ENCODE measurements at regions not wholly inside any gene's neighbourhood (a gene's known extent, or its start where the extent isn't known, plus 50 kb on each side); places are given as distances from the start of the nearest gene placed in this dataset.

GRCh38 chr15:66905954-66906353 lies 159.4 kb upstream of the SMAD3 start:
- DNase-seq (ENCODE audit: low spot score): no peak

- DNase-seq (ENCODE audit: low spot score): no peak
Observed at GRCh38 chr15:66906668-66907614, 158.5 kb upstream of the SMAD3 start.

GRCh38 chr15:66907826-66908743 lies 157.3 kb upstream of the SMAD3 start:
- DNase-seq (ENCODE audit: low spot score): no peak

- no peak for DNase-seq (ENCODE audit: low spot score)
Observed at GRCh38 chr15:66908744-66909095, 156.7 kb upstream of the SMAD3 start.

GRCh38 chr15:66909381-66909890 lies 156.0 kb upstream of the SMAD3 start:
- DNase-seq (ENCODE audit: low spot score): no peak

- DNase-seq (ENCODE audit: low spot score): no peak
Observed at GRCh38 chr15:66911131-66911700, 154.2 kb upstream of the SMAD3 start.

- no peak for DNase-seq (ENCODE audit: low spot score)
Observed at GRCh38 chr15:66912001-66912400, 153.4 kb upstream of the SMAD3 start.

GRCh38 chr15:66912441-66912840 lies 153.0 kb upstream of the SMAD3 start:
- DNase-seq (ENCODE audit: low spot score): no peak

GRCh38 chr15:66917904-66918448 lies 147.4 kb upstream of the SMAD3 start:
- DNase-seq (ENCODE audit: low spot score): no peak

- DNase-seq (ENCODE audit: low spot score): peak; percentile 74
Observed at GRCh38 chr15:66919421-66919820, 146.0 kb upstream of the SMAD3 start.

GRCh38 chr15:66921319-66921915 lies 144.0 kb upstream of the SMAD3 start:
- DNase-seq (ENCODE audit: low spot score): no peak

- no peak for DNase-seq (ENCODE audit: low spot score)
Observed at GRCh38 chr15:66922608-66923007, 142.8 kb upstream of the SMAD3 start.

- peak; percentile 29 for DNase-seq (ENCODE audit: low spot score)
Observed at GRCh38 chr15:66923438-66923881, 141.9 kb upstream of the SMAD3 start.

GRCh38 chr15:66924889-66925288 lies 140.5 kb upstream of the SMAD3 start:
- DNase-seq (ENCODE audit: low spot score): no peak

GRCh38 chr15:66925721-66926120 lies 139.7 kb upstream of the SMAD3 start:
- DNase-seq (ENCODE audit: low spot score): no peak

- DNase-seq (ENCODE audit: low spot score): no peak
Observed at GRCh38 chr15:66927201-66928077, 138.0 kb upstream of the SMAD3 start.

- no peak for DNase-seq (ENCODE audit: low spot score)
Observed at GRCh38 chr15:66928101-66928500, 137.3 kb upstream of the SMAD3 start.

GRCh38 chr15:66928784-66929183 lies 136.6 kb upstream of the SMAD3 start:
- DNase-seq (ENCODE audit: low spot score): no peak

GRCh38 chr15:66929843-66930402 lies 135.5 kb upstream of the SMAD3 start:
- DNase-seq (ENCODE audit: low spot score): no peak

Data from kidney tubule cell (primary cell).